ENCODE measurements at regions not wholly inside any gene's neighbourhood (a gene's known extent, or its start where the extent isn't known, plus 50 kb on each side); places are given as distances from the start of the nearest gene placed in this dataset.

- TF ChIP-seq ZFP30 (CRISPR knock-in tag; IDR thresholded peaks at IDR 0.05) = no peak
- no peak for TF ChIP-seq SNAI2 (CRISPR knock-in tag; IDR thresholded peaks at IDR 0.05)
Observed at GRCh38 chr7:106518239-106518638, 142.7 kb downstream of the CCDC71L start.

Data from SK-N-SH treated with all-trans-retinoic acid at 6 μM for 48 hours (cell line).